ENCODE measurements at regions not wholly inside any gene's neighbourhood (a gene's known extent, or its start where the extent isn't known, plus 50 kb on each side); places are given as distances from the start of the nearest gene placed in this dataset.
"Not testable (repeated sequence)": the region's sequence is repeated elsewhere in the genome, so short reads cannot be mapped to it uniquely, and the experiment has no call there.

GRCh38 chr18:71212739-71213138 is 923.9 kb downstream of the SOCS6 start:
- TF ChIP-seq, protein P1, sequence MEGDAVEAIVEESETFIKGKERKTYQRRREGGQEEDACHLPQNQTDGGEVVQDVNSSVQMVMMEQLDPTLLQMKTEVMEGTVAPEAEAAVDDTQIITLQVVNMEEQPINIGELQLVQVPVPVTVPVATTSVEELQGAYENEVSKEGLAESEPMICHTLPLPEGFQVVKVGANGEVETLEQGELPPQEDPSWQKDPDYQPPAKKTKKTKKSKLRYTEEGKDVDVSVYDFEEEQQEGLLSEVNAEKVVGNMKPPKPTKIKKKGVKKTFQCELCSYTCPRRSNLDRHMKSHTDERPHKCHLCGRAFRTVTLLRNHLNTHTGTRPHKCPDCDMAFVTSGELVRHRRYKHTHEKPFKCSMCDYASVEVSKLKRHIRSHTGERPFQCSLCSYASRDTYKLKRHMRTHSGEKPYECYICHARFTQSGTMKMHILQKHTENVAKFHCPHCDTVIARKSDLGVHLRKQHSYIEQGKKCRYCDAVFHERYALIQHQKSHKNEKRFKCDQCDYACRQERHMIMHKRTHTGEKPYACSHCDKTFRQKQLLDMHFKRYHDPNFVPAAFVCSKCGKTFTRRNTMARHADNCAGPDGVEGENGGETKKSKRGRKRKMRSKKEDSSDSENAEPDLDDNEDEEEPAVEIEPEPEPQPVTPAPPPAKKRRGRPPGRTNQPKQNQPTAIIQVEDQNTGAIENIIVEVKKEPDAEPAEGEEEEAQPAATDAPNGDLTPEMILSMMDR (IDR thresholded peaks at IDR 0.05): not testable (repeated sequence)
- not testable (repeated sequence) for TF ChIP-seq POLR2A (IDR thresholded peaks at IDR 0.05); POLR2AphosphoS5 (IDR thresholded peaks at IDR 0.05; ENCODE audit: insufficient read depth in 1 of 2, low read depth in 1 of 2)
